K562 (cell line): ENCODE measurements at regions not wholly inside any gene's neighbourhood (a gene's known extent, or its start where the extent isn't known, plus 50 kb on each side); places are given as distances from the start of the nearest gene placed in this dataset.

Source experiments
- ARNT ChIP-seq, 2 experiments: fragments of 450-650 bp; IDR thresholded peaks; 2 replicates each; pipeline ENCODE4 v1.6.1; 2016; ENCODE audit warnings: mild to moderate bottlenecking in 1 of 2
- CBFB ChIP-seq: sonication (generic); formaldehyde crosslinking; IDR thresholded peaks from 2 replicates; pipeline ENCODE4 v1.4.0; 2020; ENCODE audit warnings: mild to moderate bottlenecking, missing genetic modification reagents
- CREM ChIP-seq: IDR thresholded peaks from 2 replicates; pipeline ENCODE4 v1.6.1; 2014; ENCODE audit warnings: antibody characterized with exemption, low read depth
- HDAC6 ChIP-seq: IDR thresholded peaks from 2 replicates; pipeline ENCODE4 v1.6.1; 2012; ENCODE audit warnings: low read depth, mild to moderate bottlenecking, control low read depth, inconsistent platforms, low read length, moderate library complexity
- MTA3 ChIP-seq: fragments of 450-650 bp; formaldehyde crosslinking; IDR thresholded peaks from 2 replicates; pipeline ENCODE4 v1.6.1; 2017; ENCODE audit warnings: mild to moderate bottlenecking, borderline replicate concordance
- POLR2G ChIP-seq: fragments of 200-400 bp; formaldehyde crosslinking; IDR thresholded peaks from 2 replicates; pipeline ENCODE4 v1.6.1; 2017; ENCODE audit warnings: low read depth, mild to moderate bottlenecking, antibody characterized with exemption, low read length, moderate library complexity
- TAF1 ChIP-seq: IDR thresholded peaks from 2 replicates; pipeline ENCODE4 v1.6.1; 2011; ENCODE audit warnings: mild to moderate bottlenecking, low read length, moderate library complexity; ENCODE audit not compliant: insufficient read depth, control insufficient read depth, severe bottlenecking; ENCODE audit errors: extremely low read depth
- TF ChIP-seq, protein P1 (sequence below): fragments of 250-450 bp; sonication (Bioruptor Pico); IDR thresholded peaks from 2 replicates; pipeline ENCODE4 v1.4.0; 2020; ENCODE audit warnings: mild to moderate bottlenecking, moderate library complexity, borderline replicate concordance
- TF ChIP-seq, protein P2 (sequence below), 3 experiments: IDR thresholded peaks in 2 of 3; conservative IDR thresholded peaks in 1 of 3; 2 replicates each; pipeline ENCODE4 v1.5.1; 2011 to 2012; ENCODE audit warnings: low read length in 3 of 3, mild to moderate bottlenecking in 3 of 3, control low read depth in 2 of 3, improper control_type of control experiment in 1 of 3, inconsistent platforms in 1 of 3, low read depth in 1 of 3, mixed read lengths in 1 of 3, moderate library complexity in 1 of 3; ENCODE audit not compliant: insufficient read depth in 2 of 3

DNA sequence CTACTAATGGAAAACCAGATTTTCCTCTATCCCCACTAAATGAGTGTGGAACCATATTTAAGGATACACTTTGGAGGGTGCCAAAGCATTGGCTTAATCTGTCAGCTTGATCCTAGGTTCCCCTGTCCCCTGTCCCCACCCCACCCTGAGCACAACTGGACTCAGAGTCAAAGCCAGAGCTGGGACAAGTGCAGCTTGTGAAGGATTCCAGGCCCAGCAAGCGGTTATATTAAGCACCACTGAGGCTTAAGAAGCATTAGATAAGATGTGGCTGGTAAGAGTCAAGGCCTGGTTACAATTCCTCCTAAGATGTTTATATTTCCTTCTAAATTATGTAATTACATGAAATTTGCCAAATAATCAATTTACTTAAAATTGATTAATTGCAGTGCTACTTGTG, 350.0 kb upstream of the GATB start:
- TF ChIP-seq, protein P1, sequence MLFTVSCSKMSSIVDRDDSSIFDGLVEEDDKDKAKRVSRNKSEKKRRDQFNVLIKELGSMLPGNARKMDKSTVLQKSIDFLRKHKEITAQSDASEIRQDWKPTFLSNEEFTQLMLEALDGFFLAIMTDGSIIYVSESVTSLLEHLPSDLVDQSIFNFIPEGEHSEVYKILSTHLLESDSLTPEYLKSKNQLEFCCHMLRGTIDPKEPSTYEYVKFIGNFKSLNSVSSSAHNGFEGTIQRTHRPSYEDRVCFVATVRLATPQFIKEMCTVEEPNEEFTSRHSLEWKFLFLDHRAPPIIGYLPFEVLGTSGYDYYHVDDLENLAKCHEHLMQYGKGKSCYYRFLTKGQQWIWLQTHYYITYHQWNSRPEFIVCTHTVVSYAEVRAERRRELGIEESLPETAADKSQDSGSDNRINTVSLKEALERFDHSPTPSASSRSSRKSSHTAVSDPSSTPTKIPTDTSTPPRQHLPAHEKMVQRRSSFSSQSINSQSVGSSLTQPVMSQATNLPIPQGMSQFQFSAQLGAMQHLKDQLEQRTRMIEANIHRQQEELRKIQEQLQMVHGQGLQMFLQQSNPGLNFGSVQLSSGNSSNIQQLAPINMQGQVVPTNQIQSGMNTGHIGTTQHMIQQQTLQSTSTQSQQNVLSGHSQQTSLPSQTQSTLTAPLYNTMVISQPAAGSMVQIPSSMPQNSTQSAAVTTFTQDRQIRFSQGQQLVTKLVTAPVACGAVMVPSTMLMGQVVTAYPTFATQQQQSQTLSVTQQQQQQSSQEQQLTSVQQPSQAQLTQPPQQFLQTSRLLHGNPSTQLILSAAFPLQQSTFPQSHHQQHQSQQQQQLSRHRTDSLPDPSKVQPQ (CRISPR knock-in tag), result no peak
- no peak for TF ChIP-seq CREM
- TF ChIP-seq MTA3, result no peak
- no peak for TF ChIP-seq POLR2G
- no peak for TF ChIP-seq HDAC6
- no peak for TF ChIP-seq ARNT (IDR thresholded peaks at IDR 0.05)
- no peak for TF ChIP-seq TAF1
- no peak for TF ChIP-seq CBFB (CRISPR knock-in tag)
- TF ChIP-seq, protein P2, sequence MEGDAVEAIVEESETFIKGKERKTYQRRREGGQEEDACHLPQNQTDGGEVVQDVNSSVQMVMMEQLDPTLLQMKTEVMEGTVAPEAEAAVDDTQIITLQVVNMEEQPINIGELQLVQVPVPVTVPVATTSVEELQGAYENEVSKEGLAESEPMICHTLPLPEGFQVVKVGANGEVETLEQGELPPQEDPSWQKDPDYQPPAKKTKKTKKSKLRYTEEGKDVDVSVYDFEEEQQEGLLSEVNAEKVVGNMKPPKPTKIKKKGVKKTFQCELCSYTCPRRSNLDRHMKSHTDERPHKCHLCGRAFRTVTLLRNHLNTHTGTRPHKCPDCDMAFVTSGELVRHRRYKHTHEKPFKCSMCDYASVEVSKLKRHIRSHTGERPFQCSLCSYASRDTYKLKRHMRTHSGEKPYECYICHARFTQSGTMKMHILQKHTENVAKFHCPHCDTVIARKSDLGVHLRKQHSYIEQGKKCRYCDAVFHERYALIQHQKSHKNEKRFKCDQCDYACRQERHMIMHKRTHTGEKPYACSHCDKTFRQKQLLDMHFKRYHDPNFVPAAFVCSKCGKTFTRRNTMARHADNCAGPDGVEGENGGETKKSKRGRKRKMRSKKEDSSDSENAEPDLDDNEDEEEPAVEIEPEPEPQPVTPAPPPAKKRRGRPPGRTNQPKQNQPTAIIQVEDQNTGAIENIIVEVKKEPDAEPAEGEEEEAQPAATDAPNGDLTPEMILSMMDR (IDR thresholded peaks at IDR 0.05 in 2 of 3, conservative IDR thresholded peaks at IDR 0.05 in 1 of 3; ENCODE audit: insufficient read depth in 2 of 3, low read depth in 1 of 3, low read length in 3 of 3), result no peak
